Lower leg skin (tissue), 4 donors: ENCODE measurements at regions not wholly inside any gene's neighbourhood (a gene's known extent, or its start where the extent isn't known, plus 50 kb on each side); places are given as distances from the start of the nearest gene placed in this dataset.
A peak's percentile ranks its signal among the peaks of the same experiment; 100 is the strongest.

Experiments
- DNase-seq, 2 donors: peaks; one replicate each; pipeline ENCODE4 v3.0.0-alpha.2; 2019; ENCODE audit warnings: low spot score in 2 of 2
- H3K4me3 ChIP-seq: fragments of 200-600 bp; sonication (generic); 2 replicates; pipeline ENCODE4 v1.5.1; 2017; ENCODE audit warnings: mild to moderate bottlenecking, low read depth; ENCODE audit not compliant: poor library complexity, severe bottlenecking
- CTCF ChIP-seq, 3 donors: fragments of 450-650 bp; IDR thresholded peaks; one replicate each; pipeline ENCODE4 v1.5.1; 2016; ENCODE audit warnings: antibody characterized with exemption in 3 of 3, mild to moderate bottlenecking in 3 of 3, moderate library complexity in 2 of 3
- POLR2A ChIP-seq, 2 donors: fragments of 450-650 bp; IDR thresholded peaks; one replicate each; pipeline ENCODE4 v1.6.1; 2016 to 2017; ENCODE audit warnings: antibody characterized with exemption in 2 of 2, mild to moderate bottlenecking in 1 of 2, moderate library complexity in 1 of 2
- WGBS, 2 donors: methylation state at CpG; one replicate each; pipeline ENCODE4 v1.1.5; 2018; 5-methylcytosine and 5-hydroxymethylcytosine counted together
- intact Hi-C: fragments of 100-400 bp; cut with DNase I; formaldehyde crosslinking; loops from one replicate; pipeline ENCODE4 v1.15.0; 2023; ENCODE audit warnings: low total_unique reads

GRCh38 chr17:82998637-82999036 is 80.8 kb upstream of the METRNL start:
- DNase-seq: no peak
- TF ChIP-seq CTCF (IDR thresholded peaks at IDR 0.05) (no peak), POLR2A (IDR thresholded peaks at IDR 0.05) (no peak)
- intact Hi-C loops: no loop called here
- WGBS, 2 donors: 96 to 99% methylated on average over 3 of the region's 3 CpGs
- H3K4me3 ChIP-seq: no peak overlapping the region

- WGBS, 2 donors: 79 to 86% methylated on average over 6 of the region's 6 CpGs
- DNase-seq: no peak
- TF ChIP-seq POLR2A (IDR thresholded peaks at IDR 0.05): no peak
- intact Hi-C loops: no loop called here
- no peak overlapping the region for H3K4me3 ChIP-seq
Measured at GRCh38 chr17:83000738-83001137, 78.7 kb upstream of the METRNL start.

GRCh38 chr17:83002118-83002805 is 77.1 kb upstream of the METRNL start:
- 95% methylated on average over 27 to 33 of the region's 33 CpGs for WGBS, 2 donors
- TF ChIP-seq CTCF (IDR thresholded peaks at IDR 0.05) (no peak), POLR2A (IDR thresholded peaks at IDR 0.05) (no peak)
- intact Hi-C loops: no loop called here
- H3K4me3 ChIP-seq: no peak overlapping the region
- DNase-seq: no peak

- TF ChIP-seq POLR2A (IDR thresholded peaks at IDR 0.05): no peak
- no peak for TF ChIP-seq CTCF (IDR thresholded peaks at IDR 0.05)
- peak in 1 of 2 donors; percentile 2 for DNase-seq
- WGBS, 2 donors: 94% methylated on average over 24 to 29 of the region's 29 CpGs
- intact Hi-C loops: no loop called here
- H3K4me3 ChIP-seq: no peak overlapping the region
Measured at GRCh38 chr17:83004791-83005380, 74.5 kb upstream of the METRNL start.

GRCh38 chr17:83005639-83006038 is 73.8 kb upstream of the METRNL start:
- TF ChIP-seq POLR2A (IDR thresholded peaks at IDR 0.05) (no peak), CTCF (IDR thresholded peaks at IDR 0.05) (no peak)
- DNase-seq: peak; percentile 8 to 76
- H3K4me3 ChIP-seq: no peak overlapping the region
- WGBS, 2 donors: 94 to 100% methylated on average over 9 to 11 of the region's 11 CpGs
- intact Hi-C loops: no loop called here

- H3K4me3 ChIP-seq: no peak overlapping the region
- intact Hi-C loops: no loop called here
- TF ChIP-seq POLR2A (IDR thresholded peaks at IDR 0.05) (no peak), CTCF (IDR thresholded peaks at IDR 0.05) (no peak)
- 65 to 68% methylated on average over 38 of the region's 38 CpGs for WGBS, 2 donors
- DNase-seq: peak; percentile 15 to 75
Measured at GRCh38 chr17:83006515-83007455, 72.6 kb upstream of the METRNL start.
